Small intestine (tissue), 7 donors: ENCODE measurements at regions not wholly inside any gene's neighbourhood (a gene's known extent, or its start where the extent isn't known, plus 50 kb on each side); places are given as distances from the start of the nearest gene placed in this dataset.
A peak's percentile ranks its signal among the peaks of the same experiment; 100 is the strongest.
"Not testable (repeated sequence)": the region's sequence is repeated elsewhere in the genome, so short reads cannot be mapped to it uniquely, and the experiment has no call there.

Experiments used
- DNase-seq, 2 donors: peaks; one replicate each; pipeline versions ENCODE4 v3.0.0 to v3.0.0-alpha.2; 2013
- FAIRE-seq: peaks from 2 replicates; lab custom pipeline; 2012; peaks lifted over from hg19 to GRCh38; lab: Jason Lieb, UNC
- H3K27ac ChIP-seq, 3 donors: one replicate each; pipeline ENCODE4 v1.5.1; 2013; ENCODE audit warnings: low read length in 2 of 3, mild to moderate bottlenecking in 2 of 3, control low read depth in 1 of 3, inconsistent platforms in 1 of 3, low read depth in 1 of 3, moderate library complexity in 1 of 3
- H3K27me3 ChIP-seq, 3 donors: one replicate each; pipeline ENCODE4 v1.6.1; 2013; ENCODE audit warnings: low read length in 3 of 3, inconsistent platforms in 1 of 3; ENCODE audit not compliant: control insufficient read depth in 3 of 3, insufficient read depth in 3 of 3
- H3K36me3 ChIP-seq, 3 donors: one replicate each; pipeline ENCODE4 v1.6.1; 2013; ENCODE audit warnings: low read length in 3 of 3, inconsistent platforms in 1 of 3, low read depth in 1 of 3, mild to moderate bottlenecking in 1 of 3, moderate library complexity in 1 of 3; ENCODE audit not compliant: control insufficient read depth in 3 of 3, insufficient read depth in 2 of 3
- H3K4me1 ChIP-seq, 3 donors: one replicate each; pipeline ENCODE4 v1.6.1; 2013; ENCODE audit warnings: low read length in 2 of 3, inconsistent platforms in 1 of 3, low read depth in 1 of 3, mild to moderate bottlenecking in 1 of 3, moderate library complexity in 1 of 3; ENCODE audit not compliant: control insufficient read depth in 3 of 3, insufficient read depth in 2 of 3
- H3K4me3 ChIP-seq, 3 donors: one replicate each; pipeline ENCODE4 v1.5.1; 2013; ENCODE audit warnings: low read length in 3 of 3, control low read depth in 1 of 3, inconsistent platforms in 1 of 3, low read depth in 1 of 3, mild to moderate bottlenecking in 1 of 3, moderate library complexity in 1 of 3
- H3K9me3 ChIP-seq, 2 donors: one replicate each; pipeline ENCODE4 v1.6.1; 2013; ENCODE audit warnings: low read depth in 1 of 2, low read length in 1 of 2; ENCODE audit not compliant: control insufficient read depth in 2 of 2, insufficient read depth in 1 of 2
- WGBS, 3 donors: extraction: QIAGEN DNeasy Blood & Tissue Kit; methylation state at CpG; one replicate each; pipeline ENCODE4 v1.1.7; 2013; 5-methylcytosine and 5-hydroxymethylcytosine counted together
- donor health status: healthy with polysubstance abuse.
- donor health status: control.
- donor health status: control.
- donor health status: Bipolar disorder and iron deficiency.
- donor health status: healthy.

GRCh38 chr1:101497881-101498559 lies 261.2 kb downstream of the S1PR1 start:
- FAIRE-seq, result no peak
- no peaks in the 10 kb centered on the region for H3K4me1 ChIP-seq

DNA sequence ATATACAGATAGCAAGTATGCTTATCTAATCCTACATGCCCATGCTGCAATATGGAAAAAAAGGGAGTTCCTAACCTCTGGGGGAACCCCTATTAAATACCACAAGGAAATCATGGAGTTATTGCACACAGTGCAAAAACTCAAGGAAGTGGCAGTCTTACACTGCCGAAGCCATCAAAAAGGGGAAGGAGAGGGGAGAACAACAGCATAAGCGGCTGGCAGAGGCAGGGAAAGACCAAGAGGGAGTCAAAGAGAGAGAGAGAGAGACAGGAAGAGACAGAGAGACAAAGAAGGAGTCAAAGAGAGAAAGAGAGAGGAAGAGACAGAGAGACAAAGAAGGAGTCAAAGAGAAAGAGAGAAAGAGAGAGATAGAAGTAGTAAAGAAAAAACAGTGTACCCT lies 267.3 kb downstream of the S1PR1 start:
- not testable (repeated sequence) for H3K27ac ChIP-seq, H3K9me3 ChIP-seq, H3K36me3 ChIP-seq, H3K4me3 ChIP-seq, H3K27me3 ChIP-seq, DNase-seq, H3K4me1 ChIP-seq, FAIRE-seq
- 61 to 65% (median 63%) methylated on average over 2 of the region's 2 CpGs for WGBS, 3 donors

More at GRCh38 chr1:101497881-101498559, 261.2 kb downstream of the S1PR1 start:
- Histone ChIP-seq H3K27ac (no peak overlapping the region), H3K4me3 (no peak overlapping the region), H3K9me3 (peaks cover 0 to 4% of the 10 kb centered on the region in 2 donors), H3K36me3 (no peaks in the 10 kb centered on the region), H3K27me3 (no peaks in the 10 kb centered on the region)
- no peak for DNase-seq
- WGBS, 3 donors, result 45 to 83% (median 79%) methylated on average over 2 of the region's 2 CpGs

GRCh38 chr1:101505240-101505639 lies 268.4 kb downstream of the S1PR1 start:
- H3K4me3 ChIP-seq, DNase-seq, H3K36me3 ChIP-seq, H3K4me1 ChIP-seq, H3K9me3 ChIP-seq, FAIRE-seq, H3K27me3 ChIP-seq, H3K27ac ChIP-seq: not testable (repeated sequence)
- 72 to 83% (median 82%) methylated on average over 5 of the region's 5 CpGs for WGBS, 3 donors

GRCh38 chr1:101506541-101507164 lies 269.8 kb downstream of the S1PR1 start:
- Histone ChIP-seq H3K36me3 (no peaks in the 10 kb centered on the region), H3K4me1 (peaks cover 0 to 4% (median 0%) of the 10 kb centered on the region in 3 donors), H3K4me3 (no peak overlapping the region), H3K27ac (no peak overlapping the region), H3K9me3 (no peaks in the 10 kb centered on the region), H3K27me3 (no peaks in the 10 kb centered on the region)
- WGBS, 3 donors, result 15 to 96% (median 94%) methylated on average over 1 of the region's 1 CpG
- DNase-seq (peak; percentile 57), FAIRE-seq (peak; percentile 68)

- Histone ChIP-seq H3K4me1 (peaks cover 0 to 4% (median 0%) of the 10 kb centered on the region in 3 donors), H3K27ac (no peak overlapping the region), H3K9me3 (no peaks in the 10 kb centered on the region), H3K27me3 (no peaks in the 10 kb centered on the region), H3K4me3 (no peak overlapping the region), H3K36me3 (no peaks in the 10 kb centered on the region)
- 74 to 87% (median 82%) methylated on average over 1 of the region's 1 CpG for WGBS, 3 donors
- FAIRE-seq (no peak), DNase-seq (no peak)
These were observed 270.7 kb downstream of the S1PR1 start for GRCh38 chr1:101507547-101507971.

DNA sequence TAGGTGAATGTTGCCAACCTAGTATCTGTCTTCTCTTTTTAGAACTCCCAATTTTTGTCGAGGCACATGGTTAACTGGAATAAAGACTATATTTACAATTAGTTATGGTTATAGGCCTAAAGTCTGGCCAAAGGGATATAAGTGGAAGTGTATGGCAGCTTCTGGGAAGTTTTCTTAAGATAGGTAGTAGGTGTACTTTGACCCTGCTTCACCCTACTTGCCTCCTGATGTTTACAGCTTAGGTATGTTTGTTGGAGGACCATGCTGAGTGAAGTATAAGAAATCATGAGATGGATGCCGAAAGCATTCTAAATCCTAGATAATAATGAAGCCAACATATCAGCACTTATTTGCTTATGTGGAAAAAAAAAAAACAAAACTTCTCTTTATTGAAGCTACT lies 272.1 kb downstream of the S1PR1 start:
- FAIRE-seq (no peak), DNase-seq (peak in 1 of 2 donors; percentile 50)
- Histone ChIP-seq H3K9me3 (no peaks in the 10 kb centered on the region), H3K27ac (peak overlapping the region in 1 of 3 donors; percentile 3), H3K4me3 (no peak overlapping the region), H3K36me3 (no peaks in the 10 kb centered on the region), H3K27me3 (no peaks in the 10 kb centered on the region), H3K4me1 (peaks cover 0 to 4% (median 0%) of the 10 kb centered on the region in 3 donors)
- WGBS, 3 donors, result 66 to 81% (median 71%) methylated on average over 2 of the region's 2 CpGs

DNA sequence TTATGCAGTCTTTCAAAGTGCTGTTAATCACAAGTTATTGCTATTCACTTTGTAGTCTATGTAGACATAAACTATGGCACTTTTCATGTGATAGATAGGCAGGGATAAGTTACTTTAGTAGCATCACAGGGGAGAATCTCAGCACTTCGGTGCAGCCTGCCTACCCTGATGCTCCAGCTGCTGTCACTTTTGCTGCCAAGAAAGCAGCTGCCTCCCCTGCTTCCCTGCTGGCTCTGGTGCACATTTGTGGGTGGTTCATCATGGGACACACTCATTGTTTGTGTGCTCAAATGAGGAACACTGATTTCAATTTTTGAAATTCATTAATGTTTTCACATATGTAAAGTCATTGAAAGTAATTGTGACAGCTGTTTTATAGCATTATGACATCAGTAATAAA lies 272.6 kb downstream of the S1PR1 start:
- Histone ChIP-seq H3K4me1 (peaks cover 0 to 4% (median 0%) of the 10 kb centered on the region in 3 donors), H3K27ac (peak overlapping the region in 1 of 3 donors; percentile 3), H3K4me3 (no peak overlapping the region), H3K36me3 (no peaks in the 10 kb centered on the region), H3K9me3 (no peaks in the 10 kb centered on the region), H3K27me3 (no peaks in the 10 kb centered on the region)
- 47 to 61% (median 60%) methylated on average over 1 of the region's 1 CpG for WGBS, 3 donors
- FAIRE-seq (no peak), DNase-seq (no peak)

DNA sequence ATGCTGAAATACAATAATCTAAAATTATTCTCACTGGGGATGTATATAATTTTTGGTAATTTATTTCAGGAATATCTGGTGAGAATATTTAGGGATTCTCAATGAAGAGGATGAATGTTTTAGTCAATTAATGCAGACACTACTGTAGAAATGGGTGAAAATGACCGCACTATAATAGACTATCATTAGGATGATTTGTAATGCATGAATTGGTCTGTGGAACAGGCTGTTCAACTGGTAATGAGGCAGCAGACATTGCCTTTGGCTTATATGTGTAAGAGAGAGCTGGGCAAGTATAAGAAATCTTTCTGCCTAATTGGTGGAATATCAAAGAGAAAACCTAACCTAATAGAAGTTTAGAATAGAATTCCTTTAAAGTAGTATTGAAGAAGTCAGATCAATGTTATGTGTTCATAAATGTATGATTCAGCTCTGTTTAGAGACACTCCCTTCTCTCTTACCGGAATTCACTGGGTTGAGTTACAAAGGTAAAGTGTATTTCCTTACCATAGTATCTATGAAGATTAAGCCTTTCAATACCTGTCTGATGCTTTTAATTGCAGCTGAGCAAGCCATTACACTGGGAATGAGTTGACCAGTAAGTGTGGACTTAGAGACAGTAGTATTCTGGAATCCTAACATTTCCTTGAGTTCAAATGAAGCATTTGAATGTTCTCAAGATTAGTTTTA lies 274.5 kb downstream of the S1PR1 start:
- Histone ChIP-seq H3K4me3 (no peak overlapping the region), H3K4me1 (peaks cover 0 to 4% (median 0%) of the 10 kb centered on the region in 3 donors), H3K27ac (peak overlapping the region in 1 of 3 donors; percentile 18), H3K27me3 (no peaks in the 10 kb centered on the region), H3K36me3 (no peaks in the 10 kb centered on the region), H3K9me3 (peaks cover 0 to 5% of the 10 kb centered on the region in 2 donors)
- FAIRE-seq (no peak), DNase-seq (peak; percentile 41 to 52)
- 41 to 76% (median 55%) methylated on average over 2 of the region's 2 CpGs for WGBS, 3 donors
